GM23338 (cell line): ENCODE measurements at regions not wholly inside any gene's neighbourhood (a gene's known extent, or its start where the extent isn't known, plus 50 kb on each side); places are given as distances from the start of the nearest gene placed in this dataset.

ENCODE experiments used
- ATAC-seq: fragments of 200-7000 bp; cut with Tn5 transposase; 3 replicates; pipeline ENCODE4 v1.9.1; 2020
- DNase-seq: peaks from one replicate; pipeline ENCODE4 v3.0.0-alpha.2; 2015; ENCODE audit warnings: low spot score
- H2AFZ ChIP-seq: fragments of 200-600 bp; sonication (generic); 2 replicates; pipeline ENCODE4 v1.8.0; 2016; ENCODE audit warnings: antibody characterized with exemption, mild to moderate bottlenecking, moderate library complexity
- H3F3A ChIP-seq: fragments of 200-600 bp; sonication (generic); replicated peaks from 2 replicates; pipeline ENCODE4 v1.8.0; 2017; ENCODE audit warnings: antibody characterized with exemption, mixed run types, low read depth
- H3K27ac ChIP-seq: fragments of 200-600 bp; sonication (generic); 2 replicates; pipeline ENCODE4 v1.6.1; 2016; ENCODE audit warnings: low read depth
- H3K27me3 ChIP-seq: fragments of 200-600 bp; sonication (generic); 2 replicates; pipeline ENCODE4 v1.8.0; 2016; ENCODE audit warnings: mild to moderate bottlenecking, mixed run types, moderate library complexity; ENCODE audit not compliant: insufficient read depth
- H3K36me3 ChIP-seq: fragments of 200-600 bp; sonication (generic); 2 replicates; pipeline ENCODE4 v1.8.0; 2016; ENCODE audit warnings: mild to moderate bottlenecking; ENCODE audit not compliant: insufficient read depth
- H3K4me1 ChIP-seq: fragments of 200-600 bp; sonication (generic); 2 replicates; pipeline ENCODE4 v1.8.0; 2016; ENCODE audit warnings: mild to moderate bottlenecking, moderate library complexity; ENCODE audit not compliant: insufficient read depth
- H3K4me2 ChIP-seq: fragments of 200-600 bp; sonication (generic); 2 replicates; pipeline ENCODE4 v1.7.1; 2017; ENCODE audit warnings: mixed run types
- H3K4me3 ChIP-seq: fragments of 200-600 bp; sonication (generic); 2 replicates; pipeline ENCODE4 v1.6.1; 2016; ENCODE audit warnings: mixed run types
- H3K79me2 ChIP-seq: fragments of 200-600 bp; sonication (generic); replicated peaks from 2 replicates; pipeline ENCODE4 v1.8.0; 2017; ENCODE audit warnings: mild to moderate bottlenecking; ENCODE audit not compliant: insufficient read depth
- H3K9me2 ChIP-seq: fragments of 200-600 bp; sonication (generic); 2 replicates; pipeline ENCODE4 v1.8.0; 2017; ENCODE audit not compliant: insufficient read depth
- H4K20me1 ChIP-seq: fragments of 200-600 bp; sonication (generic); replicated peaks from 2 replicates; pipeline ENCODE4 v1.8.0; 2017; ENCODE audit warnings: mild to moderate bottlenecking; ENCODE audit not compliant: insufficient read depth
- H3K27ac Mint-ChIP-seq: 2 replicates; pipeline ENCODE4 v1.8.0; 2020; ENCODE audit warnings: inconsistent platforms, mild to moderate bottlenecking, moderate library complexity, mixed read lengths
- H3K27me3 Mint-ChIP-seq: 3 replicates; pipeline ENCODE4 v1.8.0; 2022; ENCODE audit warnings: low read depth, mild to moderate bottlenecking, moderate library complexity, mixed read lengths, inconsistent platforms; ENCODE audit not compliant: insufficient read depth, poor library complexity
- H3K36me3 Mint-ChIP-seq: 3 replicates; pipeline ENCODE4 v1.8.0; 2021; ENCODE audit warnings: low read depth, mild to moderate bottlenecking, inconsistent platforms, moderate library complexity, mixed read lengths
- H3K4me1 Mint-ChIP-seq: 3 replicates; pipeline ENCODE4 v1.8.0; 2020; ENCODE audit warnings: mild to moderate bottlenecking, inconsistent platforms, mixed read lengths
- H3K4me3 Mint-ChIP-seq: 3 replicates; pipeline ENCODE4 v1.8.0; 2021; ENCODE audit warnings: moderate library complexity, mild to moderate bottlenecking, inconsistent platforms, mixed read lengths
- H3K9me3 Mint-ChIP-seq: 3 replicates; pipeline ENCODE4 v1.8.0; 2020; ENCODE audit warnings: moderate library complexity, mild to moderate bottlenecking, inconsistent platforms, mixed read lengths
- CREB1 ChIP-seq: fragments of 250-450 bp; sonication (Bioruptor Pico); IDR thresholded peaks from 2 replicates; pipeline ENCODE4 v1.5.0; 2020; ENCODE audit warnings: low read depth, mild to moderate bottlenecking, moderate library complexity
- CTCF ChIP-seq, 2 experiments: fragments of 200-600 bp in 1 of 2; sonication (generic) in 1 of 2; conservative IDR thresholded peaks; 2 replicates each; pipeline versions ENCODE4 v1.5.1 to v1.6.1; 2016 to 2017; ENCODE audit warnings: antibody characterized with exemption in 2 of 2, low read depth in 2 of 2, mild to moderate bottlenecking in 2 of 2, moderate library complexity in 1 of 2
- ETS1 ChIP-seq: IDR thresholded peaks from 2 replicates; pipeline ENCODE4 v1.6.1; 2016; ENCODE audit warnings: antibody characterized with exemption
- EZH2 ChIP-seq: fragments of 200-600 bp; sonication (generic); IDR thresholded peaks from one replicate; pipeline ENCODE4 v1.8.0; 2017; ENCODE audit warnings: antibody characterized with exemption, mild to moderate bottlenecking, low read depth; ENCODE audit not compliant: unreplicated experiment
- EZH2phosphoT487 ChIP-seq: fragments of 200-600 bp; sonication (generic); IDR thresholded peaks from one replicate; pipeline ENCODE4 v1.8.1; 2018; ENCODE audit warnings: antibody characterized with exemption; ENCODE audit not compliant: unreplicated experiment
- JUNB ChIP-seq: IDR thresholded peaks from one replicate; pipeline ENCODE4 v1.6.1; 2016; ENCODE audit warnings: antibody characterized with exemption; ENCODE audit not compliant: unreplicated experiment
- NANOG ChIP-seq: IDR thresholded peaks from 2 replicates; pipeline ENCODE4 v1.6.1; 2016; ENCODE audit warnings: antibody characterized with exemption, borderline replicate concordance
- POLR2AphosphoS5 ChIP-seq: IDR thresholded peaks from 2 replicates; pipeline ENCODE4 v1.6.1; 2016; ENCODE audit warnings: antibody characterized with exemption, low read depth
- REST ChIP-seq: IDR thresholded peaks from one replicate; pipeline ENCODE4 v1.6.1; 2018; ENCODE audit warnings: antibody characterized with exemption; ENCODE audit not compliant: unreplicated experiment
- STAT1 ChIP-seq: IDR thresholded peaks from one replicate; pipeline ENCODE4 v1.6.1; 2016; ENCODE audit warnings: antibody characterized with exemption; ENCODE audit not compliant: unreplicated experiment
- ZNF114 ChIP-seq: fragments of 250-450 bp; sonication (Bioruptor Pico); IDR thresholded peaks from 2 replicates; pipeline ENCODE4 v1.5.0; 2020; ENCODE audit warnings: mild to moderate bottlenecking, moderate library complexity
- ZNF331 ChIP-seq: fragments of 250-450 bp; sonication (Bioruptor Pico); IDR thresholded peaks from 2 replicates; pipeline ENCODE4 v1.5.0; 2020; ENCODE audit warnings: low read depth, mild to moderate bottlenecking, moderate library complexity
- ZNF462 ChIP-seq: fragments of 250-450 bp; sonication (Bioruptor Pico); IDR thresholded peaks from 2 replicates; pipeline ENCODE4 v1.5.0; 2020; ENCODE audit warnings: mild to moderate bottlenecking, moderate library complexity

GRCh38 chr6:3900744-3901336, 51.7 kb downstream of the FAM50B start:
- Histone ChIP-seq H3K4me1 (peaks cover 29% of the 10 kb centered on the region), H3K79me2 (no peaks in the 10 kb centered on the region), H4K20me1 (no peaks in the 10 kb centered on the region), H3K27ac (no peak overlapping the region), H3K4me3 (no peak overlapping the region), H3F3A (no peaks in the 10 kb centered on the region; the same call in 1 of the 2 replicates), H3K27me3 (no peaks in the 10 kb centered on the region), H2AFZ (no peak overlapping the region), H3K4me2 (no peak overlapping the region), H3K36me3 (no peaks in the 10 kb centered on the region), H3K9me2 (peaks cover 2% of the 10 kb centered on the region; the same call in 1 of the 2 replicates)
- Mint-ChIP-seq H3K4me1 (peaks cover 25% of the 10 kb centered on the region), H3K4me3 (no peak overlapping the region), H3K9me3 (no peaks in the 10 kb centered on the region), H3K36me3 (no peaks in the 10 kb centered on the region), H3K27me3 (peaks cover 12% of the 10 kb centered on the region), H3K27ac (no peak overlapping the region)
- TF ChIP-seq ZNF331 = no peak
- no peak for TF ChIP-seq REST
- TF ChIP-seq NANOG = no peak
- TF ChIP-seq JUNB = no peak
- TF ChIP-seq ZNF114 (CRISPR knock-in tag) = no peak
- TF ChIP-seq CREB1 (CRISPR knock-in tag) = no peak
- no peak for TF ChIP-seq ETS1
- TF ChIP-seq CTCF (conservative IDR thresholded peaks at IDR 0.05; ENCODE audit: low read depth in 2 of 2) = no peak
- no peak for TF ChIP-seq EZH2phosphoT487
- TF ChIP-seq POLR2AphosphoS5 = no peak
- TF ChIP-seq STAT1 = no peak
- no peak for TF ChIP-seq ZNF462 (CRISPR knock-in tag)
- no peak for TF ChIP-seq EZH2
- no peak for DNase-seq
- ATAC-seq = no peak
